ENCODE measurements at regions not wholly inside any gene's neighbourhood (a gene's known extent, or its start where the extent isn't known, plus 50 kb on each side); places are given as distances from the start of the nearest gene placed in this dataset.
A peak's percentile ranks its signal among the peaks of the same experiment; 100 is the strongest.

- no peak overlapping the region for H3K4me3 ChIP-seq (replicated peaks; ENCODE audit: low read depth, low read length)
- TF ChIP-seq CTCF (IDR thresholded peaks at IDR 0.05; ENCODE audit: low read depth, low read length, missing control alignments), result peak; percentile 63
- peak; percentile 2 for DNase-seq (ENCODE audit: extremely low read depth, low read depth)
These were observed 273.3 kb downstream of the BUD13 start for GRCh38 chr11:116499396-116500003.

GRCh38 chr11:116498161-116498560 lies 274.6 kb downstream of the BUD13 start:
- TF ChIP-seq CTCF (IDR thresholded peaks at IDR 0.05; ENCODE audit: low read depth, low read length, missing control alignments), result no peak
- no peak overlapping the region for H3K4me3 ChIP-seq (replicated peaks; ENCODE audit: low read depth, low read length)
- no peak for DNase-seq (ENCODE audit: extremely low read depth, low read depth)

- TF ChIP-seq CTCF (IDR thresholded peaks at IDR 0.05; ENCODE audit: low read depth, low read length, missing control alignments), result no peak
- H3K4me3 ChIP-seq (replicated peaks; ENCODE audit: low read depth, low read length), result no peak overlapping the region
- DNase-seq (ENCODE audit: extremely low read depth, low read depth), result no peak
These were observed 280.2 kb downstream of the BUD13 start for GRCh38 chr11:116492600-116492999.

GRCh38 chr11:116488836-116489389 lies 283.9 kb downstream of the BUD13 start:
- no peak for DNase-seq (ENCODE audit: extremely low read depth, low read depth)
- TF ChIP-seq CTCF (IDR thresholded peaks at IDR 0.05; ENCODE audit: low read depth, low read length, missing control alignments), result no peak

GRCh38 chr11:116485425-116485824 lies 287.4 kb downstream of the BUD13 start:
- DNase-seq (ENCODE audit: extremely low read depth, low read depth), result no peak
- TF ChIP-seq CTCF (IDR thresholded peaks at IDR 0.05; ENCODE audit: low read depth, low read length, missing control alignments), result no peak

More at GRCh38 chr11:116488836-116489389, 283.9 kb downstream of the BUD13 start:
- no peak overlapping the region for H3K4me3 ChIP-seq (replicated peaks; ENCODE audit: low read depth, low read length)

GRCh38 chr11:116482716-116483115 lies 290.1 kb downstream of the BUD13 start:
- no peak for TF ChIP-seq CTCF (IDR thresholded peaks at IDR 0.05; ENCODE audit: low read depth, low read length, missing control alignments)

More at GRCh38 chr11:116485425-116485824, 287.4 kb downstream of the BUD13 start:
- H3K4me3 ChIP-seq (replicated peaks; ENCODE audit: low read depth, low read length), result no peak overlapping the region

More at GRCh38 chr11:116482716-116483115, 290.1 kb downstream of the BUD13 start:
- no peak overlapping the region for H3K4me3 ChIP-seq (replicated peaks; ENCODE audit: low read depth, low read length)
- DNase-seq (ENCODE audit: extremely low read depth, low read depth), result no peak
